CD4-positive, alpha-beta T cell (primary cell): ENCODE measurements at regions not wholly inside any gene's neighbourhood (a gene's known extent, or its start where the extent isn't known, plus 50 kb on each side); places are given as distances from the start of the nearest gene placed in this dataset.

Source experiments
- ATAC-seq: fragments of 200-7000 bp; cut with Tn5 transposase; one replicate; pipeline ENCODE4 v1.10.0; 2022; ENCODE audit warnings: mild to moderate bottlenecking; ENCODE audit not compliant: poor library complexity
- CTCF ChIA-PET: fragments of 350-600 bp; sonication (Branson Sonifier 250); formaldehyde crosslinking; loops from one replicate; lab custom pipeline; 2021; ENCODE audit warnings: antibody characterized with exemption, inconsistent platforms; lab: Charles Lee
- POLR2A ChIA-PET: fragments of 350-600 bp; sonication (Branson Sonifier 250); formaldehyde crosslinking; loops from one replicate; lab custom pipeline; 2021; ENCODE audit warnings: antibody characterized with exemption, inconsistent platforms; lab: Charles Lee
- DNase-seq, 14 experiments: peaks; one replicate each; pipeline ENCODE4 v3.0.0-alpha.2; 2013 to 2020; ENCODE audit warnings: mixed read lengths in 2 of 14
- H3K27ac ChIP-seq, 2 donors: one replicate each; pipeline versions ENCODE4 v1.5.1 to v1.7.0; 2013; ENCODE audit warnings: low read length in 2 of 2, low read depth in 1 of 2, mild to moderate bottlenecking in 1 of 2
- H3K27me3 ChIP-seq, 2 experiments: 1 replicate in 1 of 2; 2 replicates in 1 of 2; pipeline versions ENCODE4 v1.6.1 to v1.7.0; 2013; ENCODE audit warnings: low read length in 2 of 2, control low read depth in 1 of 2, mild to moderate bottlenecking in 1 of 2, moderate library complexity in 1 of 2; ENCODE audit not compliant: insufficient read depth in 2 of 2, control insufficient read depth in 1 of 2
- H3K36me3 ChIP-seq: one replicate; pipeline ENCODE4 v1.6.1; 2013; ENCODE audit warnings: low read length, control low read depth; ENCODE audit not compliant: insufficient read depth
- H3K4me1 ChIP-seq: one replicate; pipeline ENCODE4 v1.6.1; 2013; ENCODE audit warnings: low read length, control low read depth; ENCODE audit not compliant: insufficient read depth
- H3K4me3 ChIP-seq: one replicate; pipeline ENCODE4 v1.5.1; 2013; ENCODE audit warnings: mild to moderate bottlenecking, low read length, moderate library complexity
- H3K9me3 ChIP-seq, 2 experiments: 1 replicate in 1 of 2; 2 replicates in 1 of 2; pipeline versions ENCODE4 v1.6.1 to v1.7.0; 2013; ENCODE audit warnings: low read length in 2 of 2, mild to moderate bottlenecking in 2 of 2, control low read depth in 1 of 2, moderate library complexity in 1 of 2; ENCODE audit not compliant: control insufficient read depth in 1 of 2, insufficient read depth in 1 of 2
- H3K27ac Mint-ChIP-seq: one replicate; pipeline ENCODE4 v1.8.0; 2020; ENCODE audit warnings: mixed read lengths
- H3K27me3 Mint-ChIP-seq: one replicate; pipeline ENCODE4 v1.8.0; 2021; ENCODE audit warnings: mixed read lengths
- H3K36me3 Mint-ChIP-seq: one replicate; pipeline ENCODE4 v1.8.0; 2021; ENCODE audit warnings: low read depth, mixed read lengths
- H3K4me1 Mint-ChIP-seq: one replicate; pipeline ENCODE4 v1.8.0; 2021; ENCODE audit warnings: low read depth, mixed read lengths
- H3K4me3 Mint-ChIP-seq: one replicate; pipeline ENCODE4 v1.8.0; 2020; ENCODE audit warnings: mild to moderate bottlenecking, mixed read lengths
- H3K9me3 Mint-ChIP-seq: one replicate; pipeline ENCODE4 v1.8.0; 2020; ENCODE audit warnings: mixed read lengths
- CTCF ChIP-seq: fragments of 200-600 bp; IDR thresholded peaks from one replicate; pipeline ENCODE4 v1.8.0; 2022; ENCODE audit warnings: antibody characterized with exemption, mild to moderate bottlenecking
- intact Hi-C, 2 experiments: fragments of 100-400 bp; cut with DNase I in 1 of 2; cut with micrococcal nuclease in 1 of 2; formaldehyde crosslinking; loops; one replicate each; pipeline versions ENCODE4 v1.15.1 to v1.9.0; 2023 to 2025; cut with DNase I, micrococcal nuclease

DNA sequence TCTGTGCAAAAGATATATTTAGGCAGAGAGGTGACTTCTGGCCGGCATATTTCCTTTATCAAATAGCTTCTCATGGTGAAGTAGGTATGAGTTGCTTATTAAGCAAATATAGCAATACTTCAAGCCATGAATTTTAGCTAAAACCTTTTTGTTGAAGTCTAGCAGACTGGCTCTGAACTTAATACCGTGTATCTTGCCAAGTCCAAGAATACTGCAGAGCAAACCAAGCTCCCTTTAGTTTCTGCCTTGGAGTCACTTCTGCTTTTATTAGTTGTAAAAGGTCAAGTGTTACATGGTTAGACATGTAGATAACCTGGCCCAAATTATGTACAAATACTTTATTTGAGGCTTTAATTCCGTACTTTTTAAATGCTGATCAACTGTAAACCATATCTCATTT is 627.6 kb upstream of the PKDCC start:
- H3K27me3 ChIP-seq = no peaks in the 10 kb centered on the region
- no peaks in the 10 kb centered on the region for H3K36me3 ChIP-seq
- H3K4me1 ChIP-seq = no peaks in the 10 kb centered on the region
- Mint-ChIP-seq H3K36me3 (no peaks in the 10 kb centered on the region), H3K27ac (no peak overlapping the region), H3K4me1 (no peaks in the 10 kb centered on the region), H3K4me3 (no peak overlapping the region), H3K9me3 (peaks cover 2% of the 10 kb centered on the region), H3K27me3 (no peaks in the 10 kb centered on the region)
- intact Hi-C loops = no loop called here
- H3K27ac ChIP-seq = no peak overlapping the region
- DNase-seq = no peak
- TF ChIP-seq CTCF = no peak
- H3K4me3 ChIP-seq = no peak overlapping the region
- H3K9me3 ChIP-seq = no peaks in the 10 kb centered on the region
- ChIA-PET POLR2A (no interaction called here), CTCF (no interaction called here)
- ATAC-seq = no peak

DNA sequence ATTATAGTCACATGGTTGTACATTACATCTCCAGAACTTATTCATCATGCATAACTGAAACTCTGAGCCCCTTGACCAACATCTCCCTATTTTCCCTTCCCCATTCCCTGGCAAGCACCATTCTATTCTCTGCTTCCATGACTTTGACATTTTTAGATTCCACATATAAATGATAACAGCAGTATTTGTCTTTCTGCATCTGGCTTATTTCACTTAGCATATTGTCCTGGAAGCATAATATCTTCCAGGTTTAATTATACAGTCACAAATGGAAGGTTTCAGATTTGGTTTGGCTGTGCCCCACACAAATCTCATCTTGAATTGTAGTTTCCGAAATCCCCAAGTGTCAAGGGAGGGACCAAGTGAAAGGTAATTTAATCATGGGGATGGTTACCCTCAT is 626.9 kb upstream of the PKDCC start:
- ATAC-seq (no peak), DNase-seq (no peak)
- no peaks in the 10 kb centered on the region for H3K27me3 ChIP-seq
- intact Hi-C loops = no loop called here
- H3K4me3 ChIP-seq = no peak overlapping the region
- Mint-ChIP-seq H3K4me3 (no peak overlapping the region), H3K4me1 (no peaks in the 10 kb centered on the region), H3K9me3 (peaks cover 2% of the 10 kb centered on the region), H3K27ac (no peak overlapping the region), H3K36me3 (no peaks in the 10 kb centered on the region), H3K27me3 (no peaks in the 10 kb centered on the region)
- no peak overlapping the region for H3K27ac ChIP-seq
- no peak for TF ChIP-seq CTCF
- H3K36me3 ChIP-seq = no peaks in the 10 kb centered on the region
- no peaks in the 10 kb centered on the region for H3K9me3 ChIP-seq
- ChIA-PET CTCF (no interaction called here), POLR2A (no interaction called here)
- H3K4me1 ChIP-seq = no peaks in the 10 kb centered on the region

GRCh38 chr2:41431756-41432155 is 616.1 kb upstream of the PKDCC start:
- Histone ChIP-seq H3K27ac (no peak overlapping the region), H3K9me3 (no peaks in the 10 kb centered on the region), H3K27me3 (no peaks in the 10 kb centered on the region), H3K4me3 (no peak overlapping the region), H3K4me1 (no peaks in the 10 kb centered on the region), H3K36me3 (no peaks in the 10 kb centered on the region)
- DNase-seq = no peak
- ChIA-PET POLR2A (no interaction called here), CTCF (no interaction called here)
- no peak overlapping the region for H3K27ac Mint-ChIP-seq
- no peak for ATAC-seq
- H3K36me3 Mint-ChIP-seq = no peaks in the 10 kb centered on the region
- H3K9me3 Mint-ChIP-seq = no peaks in the 10 kb centered on the region
- intact Hi-C loops = no loop called here
- H3K27me3 Mint-ChIP-seq = no peaks in the 10 kb centered on the region
- H3K4me1 Mint-ChIP-seq = no peaks in the 10 kb centered on the region
- no peak for TF ChIP-seq CTCF
- no peak overlapping the region for H3K4me3 Mint-ChIP-seq
